NB4 (cell line): ENCODE measurements at regions not wholly inside any gene's neighbourhood (a gene's known extent, or its start where the extent isn't known, plus 50 kb on each side); places are given as distances from the start of the nearest gene placed in this dataset.

ENCODE experiments used
- DNase-seq: peaks from one replicate; pipeline ENCODE4 v3.0.0; 2010; ENCODE audit warnings: low read depth
- H3K4me3 ChIP-seq: one replicate; pipeline ENCODE4 v1.5.1; 2011; ENCODE audit warnings: mild to moderate bottlenecking, low read depth, low read length, moderate library complexity
- CTCF ChIP-seq: IDR thresholded peaks from one replicate; pipeline ENCODE4 v1.5.1; 2012; ENCODE audit warnings: low read depth, low read length
- MAX ChIP-seq: IDR thresholded peaks from 2 replicates; pipeline ENCODE4 v1.6.1; 2011; ENCODE audit warnings: low read depth, low read length
- MYC ChIP-seq: IDR thresholded peaks from 2 replicates; pipeline ENCODE4 v1.6.1; 2011; ENCODE audit warnings: low read depth, low read length
- POLR2A ChIP-seq: IDR thresholded peaks from 2 replicates; pipeline ENCODE4 v1.6.1; 2011; ENCODE audit warnings: mild to moderate bottlenecking; ENCODE audit not compliant: insufficient read length; ENCODE audit errors: extremely low read depth

DNA sequence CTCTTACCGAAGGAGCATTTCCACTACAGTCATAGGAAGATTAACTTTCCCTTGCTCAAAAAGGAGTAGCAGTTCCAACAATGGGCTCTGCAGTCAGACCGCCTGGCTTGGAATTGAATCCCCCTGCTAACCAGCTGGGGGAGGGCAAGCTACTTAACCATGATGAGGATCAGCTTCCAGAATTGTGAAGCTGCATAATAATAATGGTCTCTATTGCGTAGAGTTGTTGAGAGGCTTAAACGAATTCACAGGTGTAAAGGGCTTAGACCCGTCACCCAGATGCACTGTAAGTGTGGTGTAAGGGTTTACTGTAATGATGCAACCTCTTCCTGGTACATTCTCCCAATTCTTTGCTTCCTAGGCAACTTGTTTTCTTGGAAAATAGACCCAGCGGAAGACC, 185.2 kb upstream of the RGMA start:
- DNase-seq: no peak
- TF ChIP-seq MYC (no peak), POLR2A (no peak), CTCF (no peak)
- no peak overlapping the region for H3K4me3 ChIP-seq

GRCh38 chr15:93271871-93272270, 182.9 kb upstream of the RGMA start:
- TF ChIP-seq CTCF (no peak), MAX (no peak), MYC (no peak), POLR2A (no peak)
- H3K4me3 ChIP-seq: no peak overlapping the region
- DNase-seq: no peak

GRCh38 chr15:93270937-93271467, 182.0 kb upstream of the RGMA start:
- H3K4me3 ChIP-seq: no peak overlapping the region
- DNase-seq: no peak
- no peak for TF ChIP-seq POLR2A

- no peak for DNase-seq
- H3K4me3 ChIP-seq: no peak overlapping the region
- no peak for TF ChIP-seq POLR2A
- no peak for TF ChIP-seq CTCF
- TF ChIP-seq MYC: no peak
Observed at GRCh38 chr15:93268066-93268465, 179.1 kb upstream of the RGMA start.

- DNase-seq: no peak
- H3K4me3 ChIP-seq: no peak overlapping the region
- no peak for TF ChIP-seq MAX
- TF ChIP-seq CTCF: no peak
- TF ChIP-seq POLR2A: no peak
- TF ChIP-seq MYC: no peak
Observed at GRCh38 chr15:93266291-93266690, 177.3 kb upstream of the RGMA start.

GRCh38 chr15:93265111-93265556, 176.1 kb upstream of the RGMA start:
- DNase-seq: no peak

More at GRCh38 chr15:93265111-93265556, 176.1 kb upstream of the RGMA start:
- TF ChIP-seq CTCF: no peak
- no peak for TF ChIP-seq POLR2A
- TF ChIP-seq MYC: no peak
- no peak for TF ChIP-seq MAX
- H3K4me3 ChIP-seq: no peak overlapping the region
